ENCODE measurements at regions not wholly inside any gene's neighbourhood (a gene's known extent, or its start where the extent isn't known, plus 50 kb on each side); places are given as distances from the start of the nearest gene placed in this dataset.

GRCh38 chr16:9612267-9612666 is 520.8 kb downstream of the HAPSTR1 start:
- CTCF ChIA-PET, result no interaction called here
- H3K36me3 ChIP-seq (ENCODE audit: control insufficient read depth, insufficient read depth, low read length), result no peaks in the 10 kb centered on the region
- POLR2A ChIA-PET, result no interaction called here
- TF ChIP-seq, protein P1, sequence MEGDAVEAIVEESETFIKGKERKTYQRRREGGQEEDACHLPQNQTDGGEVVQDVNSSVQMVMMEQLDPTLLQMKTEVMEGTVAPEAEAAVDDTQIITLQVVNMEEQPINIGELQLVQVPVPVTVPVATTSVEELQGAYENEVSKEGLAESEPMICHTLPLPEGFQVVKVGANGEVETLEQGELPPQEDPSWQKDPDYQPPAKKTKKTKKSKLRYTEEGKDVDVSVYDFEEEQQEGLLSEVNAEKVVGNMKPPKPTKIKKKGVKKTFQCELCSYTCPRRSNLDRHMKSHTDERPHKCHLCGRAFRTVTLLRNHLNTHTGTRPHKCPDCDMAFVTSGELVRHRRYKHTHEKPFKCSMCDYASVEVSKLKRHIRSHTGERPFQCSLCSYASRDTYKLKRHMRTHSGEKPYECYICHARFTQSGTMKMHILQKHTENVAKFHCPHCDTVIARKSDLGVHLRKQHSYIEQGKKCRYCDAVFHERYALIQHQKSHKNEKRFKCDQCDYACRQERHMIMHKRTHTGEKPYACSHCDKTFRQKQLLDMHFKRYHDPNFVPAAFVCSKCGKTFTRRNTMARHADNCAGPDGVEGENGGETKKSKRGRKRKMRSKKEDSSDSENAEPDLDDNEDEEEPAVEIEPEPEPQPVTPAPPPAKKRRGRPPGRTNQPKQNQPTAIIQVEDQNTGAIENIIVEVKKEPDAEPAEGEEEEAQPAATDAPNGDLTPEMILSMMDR (IDR thresholded peaks at IDR 0.05; ENCODE audit: insufficient read depth, low read depth, low read length), result no peak
- no peak for DNase-seq (ENCODE audit: low read depth)
- H3K27me3 ChIP-seq (ENCODE audit: control insufficient read depth, insufficient read depth, low read length), result no peaks in the 10 kb centered on the region
- no peak overlapping the region for H3K4me3 ChIP-seq (ENCODE audit: low read depth, low read length)

DNA sequence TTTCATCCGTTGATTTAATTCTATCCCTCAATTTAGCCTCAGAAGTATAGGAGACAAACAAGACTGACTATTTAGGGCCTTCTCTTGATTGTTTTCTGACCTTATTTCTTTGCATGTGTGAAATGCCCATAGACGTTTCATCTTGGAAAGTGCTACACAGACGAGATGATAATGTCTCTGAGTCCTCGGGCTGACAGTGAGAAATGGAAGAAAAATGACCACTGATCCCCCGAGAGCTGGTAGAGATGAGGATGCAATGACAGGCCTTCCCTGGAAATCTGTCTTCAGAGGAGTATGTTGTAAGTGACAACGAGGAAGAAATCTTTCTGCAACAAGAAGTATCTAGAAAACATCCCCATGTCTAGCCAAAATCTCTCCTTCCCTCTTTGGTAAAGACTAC is 522.9 kb downstream of the HAPSTR1 start:
- POLR2A ChIA-PET, result no interaction called here

GRCh38 chr16:9622268-9622667 is 530.8 kb downstream of the HAPSTR1 start:
- TF ChIP-seq, protein P1 (IDR thresholded peaks at IDR 0.05; ENCODE audit: insufficient read depth, low read depth, low read length), result no peak
- Histone ChIP-seq H3K36me3 (ENCODE audit: control insufficient read depth, insufficient read depth, low read length) (no peaks in the 10 kb centered on the region), H3K27me3 (ENCODE audit: control insufficient read depth, insufficient read depth, low read length) (no peaks in the 10 kb centered on the region), H3K4me3 (ENCODE audit: low read depth, low read length) (no peak overlapping the region)
- no peak for DNase-seq (ENCODE audit: low read depth)
- ChIA-PET POLR2A (no interaction called here), CTCF (no interaction called here)

More for the DNA sequence above, 522.9 kb downstream of the HAPSTR1 start:
- CTCF ChIA-PET, result interaction anchor here (0.7 kb wide), 1 partner anchor 11 kb away, joined by 4 read pairs; no protein-coding TSS in a partner anchor
- H3K36me3 ChIP-seq (ENCODE audit: control insufficient read depth, insufficient read depth, low read length), result no peaks in the 10 kb centered on the region
- H3K4me3 ChIP-seq (ENCODE audit: low read depth, low read length), result no peak overlapping the region
- no peak for DNase-seq (ENCODE audit: low read depth)
- H3K27me3 ChIP-seq (ENCODE audit: control insufficient read depth, insufficient read depth, low read length), result no peaks in the 10 kb centered on the region
- TF ChIP-seq, protein P1 (IDR thresholded peaks at IDR 0.05; ENCODE audit: insufficient read depth, low read depth, low read length), result no peak

DNA sequence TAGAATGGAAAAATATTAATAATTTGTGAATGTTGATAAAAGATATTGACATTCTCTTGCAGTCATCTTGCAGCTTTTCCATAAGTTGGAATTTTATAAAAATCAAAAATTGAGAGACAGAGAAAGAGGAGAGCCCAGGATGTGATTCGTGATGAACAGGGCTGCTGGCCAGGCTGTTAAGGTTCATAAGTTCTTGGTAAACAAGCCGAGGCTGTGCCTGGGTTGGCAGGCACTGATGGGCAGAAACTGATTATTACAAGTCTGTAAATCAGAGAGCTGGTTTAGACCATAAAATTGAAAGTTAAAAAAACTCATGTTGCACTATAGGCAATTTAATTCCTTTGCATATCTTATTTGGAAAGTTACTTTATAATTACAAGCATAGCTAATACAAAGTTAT is 533.7 kb downstream of the HAPSTR1 start:
- Histone ChIP-seq H3K27me3 (ENCODE audit: control insufficient read depth, insufficient read depth, low read length) (no peaks in the 10 kb centered on the region), H3K4me3 (ENCODE audit: low read depth, low read length) (no peak overlapping the region), H3K36me3 (ENCODE audit: control insufficient read depth, insufficient read depth, low read length) (no peaks in the 10 kb centered on the region)
- DNase-seq (ENCODE audit: low read depth), result no peak
- TF ChIP-seq, protein P1 (IDR thresholded peaks at IDR 0.05; ENCODE audit: insufficient read depth, low read depth, low read length), result no peak
- CTCF ChIA-PET, result interaction anchor here (0.7 kb wide), 1 partner anchor 11 kb away, joined by 4 read pairs; no protein-coding TSS in a partner anchor
- POLR2A ChIA-PET, result no interaction called here

GRCh38 chr16:9627427-9627826 is 536.0 kb downstream of the HAPSTR1 start:
- Histone ChIP-seq H3K27me3 (ENCODE audit: control insufficient read depth, insufficient read depth, low read length) (no peaks in the 10 kb centered on the region), H3K36me3 (ENCODE audit: control insufficient read depth, insufficient read depth, low read length) (no peaks in the 10 kb centered on the region), H3K4me3 (ENCODE audit: low read depth, low read length) (no peak overlapping the region)
- no peak for DNase-seq (ENCODE audit: low read depth)
- CTCF ChIA-PET, result no interaction called here
- TF ChIP-seq, protein P1 (IDR thresholded peaks at IDR 0.05; ENCODE audit: insufficient read depth, low read depth, low read length), result no peak
- POLR2A ChIA-PET, result no interaction called here

Data from BJ (cell line).